Heart left ventricle (tissue), 13 donors: ENCODE measurements at regions not wholly inside any gene's neighbourhood (a gene's known extent, or its start where the extent isn't known, plus 50 kb on each side); places are given as distances from the start of the nearest gene placed in this dataset.

Experiments
- CTCF ChIP-seq, 12 donors: fragments of 200-600 bp; sonication (generic) in 4 of 12; IDR thresholded peaks; one replicate each; pipeline versions ENCODE4 v1.5.0 to v1.8.0; 2018 to 2022; ENCODE audit warnings: antibody characterized with exemption in 12 of 12, mild to moderate bottlenecking in 5 of 12
- POLR2A ChIP-seq, 2 donors: fragments of 450-650 bp; IDR thresholded peaks; one replicate each; pipeline ENCODE4 v1.6.1; 2017; ENCODE audit warnings: antibody characterized with exemption in 2 of 2, mild to moderate bottlenecking in 2 of 2, moderate library complexity in 2 of 2
- donor health status: ischemic (EF 13 %, LVEDD 7.1; RV severe dilation, severe dysfunction).
- donor health status: DM: no; HTN: yes; CAD: no.
- donor health status: DM: no; HTN: no; CAD: no.
- donor health status: ischemic (EF 25% LVEDD 6.9; RV normal size, moderate dysfunction).
- donor health status: ischemic (EF 25% LVEDD 5.7; RV mildly dilated, moderate dysfunction).
- donor health status: ischemic (EF 35%, LVEDD 5.7; RV mildly dilated, moderate dysfunction).
- donor health status: nonischemic (EF 11% LVEDD 7.7; RV severe dilation, severe dysfunction).
- donor health status: DM: yes; HTN: yes; CAD: no.
- donor health status: PGD.
- donor health status: ischemic (EF 29% LVEDD 5.4; RV normal size, mild dysfunction).
- donor health status: nonischemic (EF 23%, LVEDD 6.1; RV moderate dilation, normal function).

GRCh38 chr14:30387871-30388270, 171.1 kb upstream of the G2E3 start:
- TF ChIP-seq CTCF (IDR thresholded peaks at IDR 0.05) (no peak), POLR2A (IDR thresholded peaks at IDR 0.05) (no peak)
